Gastroesophageal sphincter (tissue), 4 donors: ENCODE measurements at regions not wholly inside any gene's neighbourhood (a gene's known extent, or its start where the extent isn't known, plus 50 kb on each side); places are given as distances from the start of the nearest gene placed in this dataset.

ENCODE experiments used
- ATAC-seq: fragments of 150-250 bp; one replicate; pipeline ENCODE4 v1.9.1; 2016; ENCODE audit warnings: mild to moderate bottlenecking, moderate library complexity
- H3K27ac ChIP-seq, 4 donors: fragments of 200-600 bp; sonication (generic) in 3 of 4; 1 replicate in 3 of 4; 2 replicates in 1 of 4; pipeline ENCODE4 v1.5.1; 2016 to 2019
- H3K27me3 ChIP-seq: fragments of 200-600 bp; sonication (generic); one replicate; pipeline ENCODE4 v1.5.1; 2019
- H3K36me3 ChIP-seq, 2 donors: fragments of 200-600 bp; sonication (generic); one replicate each; pipeline ENCODE4 v1.5.1; 2019; ENCODE audit warnings: control low read depth in 1 of 2
- H3K4me1 ChIP-seq, 3 donors: fragments of 200-600 bp; sonication (generic); 1 replicate in 2 of 3; 2 replicates in 1 of 3; pipeline ENCODE4 v1.5.1; 2016 to 2019; ENCODE audit warnings: control low read depth in 2 of 3
- H3K4me3 ChIP-seq, 2 donors: fragments of 200-600 bp; sonication (generic); one replicate each; pipeline ENCODE4 v1.5.1; 2019; ENCODE audit warnings: mild to moderate bottlenecking in 1 of 2, moderate library complexity in 1 of 2
- H3K9me3 ChIP-seq, 3 donors: fragments of 200-600 bp; sonication (generic); one replicate each; pipeline ENCODE4 v1.5.1; 2017 to 2019; ENCODE audit warnings: control low read depth in 2 of 3
- EP300 ChIP-seq: sonication (generic); formaldehyde crosslinking; IDR thresholded peaks from one replicate; pipeline ENCODE4 v1.6.1; 2017; ENCODE audit warnings: antibody characterized with exemption, mild to moderate bottlenecking
- POLR2A ChIP-seq, 2 donors: fragments of 450-650 bp; IDR thresholded peaks; one replicate each; pipeline ENCODE4 v1.6.1; 2017; ENCODE audit warnings: antibody characterized with exemption in 2 of 2, mild to moderate bottlenecking in 2 of 2, moderate library complexity in 1 of 2
- POLR2AphosphoS5 ChIP-seq: sonication (generic); formaldehyde crosslinking; IDR thresholded peaks from one replicate; pipeline ENCODE4 v1.6.1; 2017; ENCODE audit warnings: antibody characterized with exemption
- WGBS, 2 donors: methylation state at CpG; one replicate each; pipeline ENCODE4 v1.1.5; 2018; ENCODE audit warnings: low coverage in 1 of 2; 5-methylcytosine and 5-hydroxymethylcytosine counted together
- TF ChIP-seq, protein P1 (sequence below), 4 experiments: fragments of 200-600 bp in 2 of 4; fragments of 450-650 bp in 2 of 4; sonication (generic) in 1 of 4; IDR thresholded peaks; one replicate each; pipeline ENCODE4 v1.5.1; 2017 to 2019; ENCODE audit warnings: antibody characterized with exemption in 4 of 4, mild to moderate bottlenecking in 2 of 4, moderate library complexity in 2 of 4

- Histone ChIP-seq H3K27ac (no peak overlapping the region), H3K4me1 (no peaks in the 10 kb centered on the region), H3K27me3 (peaks cover 5% of the 10 kb centered on the region), H3K9me3 (peaks cover 0 to under 1% (median 0%) of the 10 kb centered on the region in 3 donors), H3K36me3 (no peaks in the 10 kb centered on the region), H3K4me3 (no peak overlapping the region)
- no peak for ATAC-seq
- TF ChIP-seq EP300 (no peak), POLR2A (IDR thresholded peaks at IDR 0.05) (no peak), POLR2AphosphoS5 (no peak)
- TF ChIP-seq, protein P1, sequence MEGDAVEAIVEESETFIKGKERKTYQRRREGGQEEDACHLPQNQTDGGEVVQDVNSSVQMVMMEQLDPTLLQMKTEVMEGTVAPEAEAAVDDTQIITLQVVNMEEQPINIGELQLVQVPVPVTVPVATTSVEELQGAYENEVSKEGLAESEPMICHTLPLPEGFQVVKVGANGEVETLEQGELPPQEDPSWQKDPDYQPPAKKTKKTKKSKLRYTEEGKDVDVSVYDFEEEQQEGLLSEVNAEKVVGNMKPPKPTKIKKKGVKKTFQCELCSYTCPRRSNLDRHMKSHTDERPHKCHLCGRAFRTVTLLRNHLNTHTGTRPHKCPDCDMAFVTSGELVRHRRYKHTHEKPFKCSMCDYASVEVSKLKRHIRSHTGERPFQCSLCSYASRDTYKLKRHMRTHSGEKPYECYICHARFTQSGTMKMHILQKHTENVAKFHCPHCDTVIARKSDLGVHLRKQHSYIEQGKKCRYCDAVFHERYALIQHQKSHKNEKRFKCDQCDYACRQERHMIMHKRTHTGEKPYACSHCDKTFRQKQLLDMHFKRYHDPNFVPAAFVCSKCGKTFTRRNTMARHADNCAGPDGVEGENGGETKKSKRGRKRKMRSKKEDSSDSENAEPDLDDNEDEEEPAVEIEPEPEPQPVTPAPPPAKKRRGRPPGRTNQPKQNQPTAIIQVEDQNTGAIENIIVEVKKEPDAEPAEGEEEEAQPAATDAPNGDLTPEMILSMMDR (IDR thresholded peaks at IDR 0.05): no peak
- WGBS, 2 donors: 73 to 94% methylated on average over 5 of the region's 5 CpGs
Measured at GRCh38 chr16:73978407-73978784, 318.2 kb upstream of the PSMD7 start.

GRCh38 chr16:73976644-73977043 lies 320.0 kb upstream of the PSMD7 start:
- H3K4me1 ChIP-seq: no peaks in the 10 kb centered on the region
- WGBS, 2 donors: 70 to 76% methylated on average over 3 of the region's 3 CpGs
- no peak overlapping the region for H3K4me3 ChIP-seq
- H3K36me3 ChIP-seq: no peaks in the 10 kb centered on the region
- no peak for TF ChIP-seq POLR2AphosphoS5
- no peak for TF ChIP-seq EP300
- TF ChIP-seq POLR2A (IDR thresholded peaks at IDR 0.05): no peak
- TF ChIP-seq, protein P1 (IDR thresholded peaks at IDR 0.05): no peak
- H3K27ac ChIP-seq: no peak overlapping the region
- no peaks in the 10 kb centered on the region for H3K9me3 ChIP-seq
- H3K27me3 ChIP-seq: peaks cover 6% of the 10 kb centered on the region
- ATAC-seq: no peak

DNA sequence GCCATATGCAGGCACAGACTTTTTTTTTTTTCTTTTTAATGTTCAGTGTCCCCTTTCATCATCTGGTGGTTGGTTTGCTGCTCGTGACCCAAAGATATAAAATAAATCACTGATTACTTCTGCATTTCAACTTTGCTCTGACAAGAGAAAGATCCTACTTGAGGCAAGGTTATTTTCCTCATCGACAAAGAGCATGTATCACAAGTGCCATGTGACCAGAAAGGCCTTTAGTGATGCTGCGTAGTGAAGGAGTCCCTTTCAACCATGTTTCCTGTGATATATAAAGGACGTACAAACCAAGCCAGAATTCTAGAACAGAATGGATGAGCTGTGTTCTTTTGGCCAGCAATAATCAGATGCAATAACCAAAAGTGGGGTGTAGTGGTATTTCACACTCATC lies 323.4 kb upstream of the PSMD7 start:
- H3K36me3 ChIP-seq: no peaks in the 10 kb centered on the region
- ATAC-seq: no peak
- H3K9me3 ChIP-seq: no peaks in the 10 kb centered on the region
- H3K4me1 ChIP-seq: no peaks in the 10 kb centered on the region
- H3K27ac ChIP-seq: no peak overlapping the region
- H3K4me3 ChIP-seq: no peak overlapping the region
- H3K27me3 ChIP-seq: peaks cover 9% of the 10 kb centered on the region
- TF ChIP-seq POLR2AphosphoS5: no peak
- no peak for TF ChIP-seq POLR2A (IDR thresholded peaks at IDR 0.05)
- TF ChIP-seq, protein P1 (IDR thresholded peaks at IDR 0.05): no peak
- no peak for TF ChIP-seq EP300
- 77 to 79% methylated on average over 4 of the region's 4 CpGs for WGBS, 2 donors

DNA sequence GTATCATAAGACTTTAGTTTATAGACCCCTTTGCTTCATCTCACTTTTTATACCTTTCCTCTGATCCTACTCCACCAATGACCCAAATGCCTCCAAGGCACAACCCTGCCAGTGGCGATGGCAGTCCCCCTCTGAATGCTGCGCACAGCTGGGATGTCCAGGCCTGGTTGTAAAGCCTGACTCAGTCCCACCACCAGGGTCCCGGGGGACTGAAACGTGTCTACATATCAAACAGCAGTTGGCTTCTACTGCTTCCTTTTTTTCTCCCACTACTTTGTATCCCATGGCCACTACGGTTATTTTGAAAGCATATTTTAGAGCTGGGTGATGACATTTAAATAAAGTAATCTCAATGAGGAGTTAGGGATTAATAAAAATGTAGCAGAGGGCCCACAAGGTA lies 329.8 kb upstream of the PSMD7 start:
- TF ChIP-seq, protein P1 (IDR thresholded peaks at IDR 0.05): no peak
- TF ChIP-seq EP300 (no peak), POLR2AphosphoS5 (no peak), POLR2A (IDR thresholded peaks at IDR 0.05) (no peak)
- no peak overlapping the region for H3K4me3 ChIP-seq
- peaks cover 3% of the 10 kb centered on the region for H3K27me3 ChIP-seq
- H3K36me3 ChIP-seq: no peaks in the 10 kb centered on the region
- H3K4me1 ChIP-seq: no peaks in the 10 kb centered on the region
- H3K9me3 ChIP-seq: peaks cover 0 to 10% (median 0%) of the 10 kb centered on the region in 3 donors
- no peak for ATAC-seq
- H3K27ac ChIP-seq: no peak overlapping the region
- WGBS, 2 donors: 76 to 83% methylated on average over 3 to 5 of the region's 5 CpGs

DNA sequence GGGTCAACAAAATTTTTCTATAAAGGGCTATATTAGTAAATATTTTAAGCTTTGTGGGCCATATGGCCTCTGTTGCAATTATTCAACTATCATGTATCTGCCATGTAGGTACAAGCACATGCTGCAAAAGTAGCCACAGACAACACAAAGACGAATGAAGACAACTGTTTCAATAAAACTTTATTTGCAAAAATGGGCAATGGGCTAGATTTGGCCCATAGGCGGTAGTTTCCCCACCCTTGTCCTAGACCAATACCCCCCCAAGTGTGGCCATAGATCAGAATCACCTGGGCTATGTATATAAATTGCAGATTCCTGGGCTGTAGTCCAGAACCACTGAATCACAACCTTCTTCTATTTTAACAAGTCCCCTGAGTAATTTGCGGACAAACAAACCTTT lies 331.0 kb upstream of the PSMD7 start:
- TF ChIP-seq POLR2A (IDR thresholded peaks at IDR 0.05) (no peak), POLR2AphosphoS5 (no peak), EP300 (no peak)
- TF ChIP-seq, protein P1 (IDR thresholded peaks at IDR 0.05): no peak
- Histone ChIP-seq H3K4me1 (no peaks in the 10 kb centered on the region), H3K4me3 (no peak overlapping the region), H3K27ac (no peak overlapping the region), H3K9me3 (peaks cover 0 to 14% (median 0%) of the 10 kb centered on the region in 3 donors), H3K36me3 (no peaks in the 10 kb centered on the region), H3K27me3 (peaks cover 3% of the 10 kb centered on the region)
- ATAC-seq: no peak
- WGBS, 2 donors: 96 to 100% methylated on average over 3 of the region's 3 CpGs
